Neural progenitor cell (in vitro differentiated cells): ENCODE measurements at regions not wholly inside any gene's neighbourhood (a gene's known extent, or its start where the extent isn't known, plus 50 kb on each side); places are given as distances from the start of the nearest gene placed in this dataset.

Experiments used
- DNase-seq: peaks from one replicate; pipeline ENCODE4 v3.0.0-alpha.2; 2016; ENCODE audit warnings: low spot score
- H2AFZ ChIP-seq: fragments of 200-600 bp; sonication (generic); replicated peaks from 2 replicates; pipeline ENCODE4 v1.6.1; 2016; ENCODE audit warnings: antibody characterized with exemption
- H3F3A ChIP-seq: fragments of 200-600 bp; sonication (generic); 2 replicates; pipeline ENCODE4 v1.6.1; 2016; ENCODE audit warnings: antibody characterized with exemption, low read depth
- H3K27ac ChIP-seq: fragments of 200-600 bp; sonication (generic); 2 replicates; pipeline ENCODE4 v1.5.1; 2016; ENCODE audit warnings: mild to moderate bottlenecking
- H3K27me3 ChIP-seq: fragments of 200-600 bp; sonication (generic); 2 replicates; pipeline ENCODE4 v1.6.1; 2016; ENCODE audit warnings: mild to moderate bottlenecking, moderate library complexity
- H3K36me3 ChIP-seq: fragments of 200-600 bp; sonication (generic); 2 replicates; pipeline ENCODE4 v1.5.1; 2016
- H3K4me1 ChIP-seq: fragments of 200-600 bp; sonication (generic); 2 replicates; pipeline ENCODE4 v1.6.1; 2016; ENCODE audit warnings: mixed run types
- H3K4me2 ChIP-seq: fragments of 200-600 bp; sonication (generic); 2 replicates; pipeline ENCODE4 v1.6.1; 2016
- H3K4me3 ChIP-seq: fragments of 200-600 bp; sonication (generic); 2 replicates; pipeline ENCODE4 v1.5.1; 2016
- H3K79me2 ChIP-seq: fragments of 200-600 bp; sonication (generic); 2 replicates; pipeline ENCODE4 v1.6.1; 2016; ENCODE audit warnings: low read depth
- H3K9ac ChIP-seq: fragments of 200-600 bp; sonication (generic); 2 replicates; pipeline ENCODE4 v1.6.1; 2016
- H3K9me3 ChIP-seq: fragments of 200-600 bp; sonication (generic); 2 replicates; pipeline ENCODE4 v1.5.1; 2016; ENCODE audit warnings: low read depth
- H4K20me1 ChIP-seq: fragments of 200-600 bp; sonication (generic); 2 replicates; pipeline ENCODE4 v1.6.1; 2016; ENCODE audit warnings: low read depth
- H3K27ac Mint-ChIP-seq: 3 replicates; pipeline ENCODE4 v1.8.0; 2021; ENCODE audit warnings: mixed read lengths
- H3K27me3 Mint-ChIP-seq: 2 replicates; pipeline ENCODE4 v1.8.0; 2022; ENCODE audit warnings: low read depth, mild to moderate bottlenecking, inconsistent platforms, moderate library complexity, mixed read lengths; ENCODE audit not compliant: insufficient read depth
- H3K36me3 Mint-ChIP-seq: 3 replicates; pipeline ENCODE4 v1.8.0; 2021; ENCODE audit warnings: mixed read lengths
- H3K4me1 Mint-ChIP-seq: 3 replicates; pipeline ENCODE4 v1.8.0; 2021; ENCODE audit warnings: mixed read lengths
- H3K4me3 Mint-ChIP-seq: 3 replicates; pipeline ENCODE4 v1.8.0; 2021; ENCODE audit warnings: mild to moderate bottlenecking, moderate library complexity, mixed read lengths
- H3K9me3 Mint-ChIP-seq: 3 replicates; pipeline ENCODE4 v1.8.0; 2020; ENCODE audit warnings: mixed read lengths
- EZH2 ChIP-seq: fragments of 200-600 bp; sonication (generic); IDR thresholded peaks from 2 replicates; pipeline ENCODE4 v1.6.1; 2017; ENCODE audit warnings: antibody characterized with exemption, mild to moderate bottlenecking, moderate library complexity
- EZH2phosphoT487 ChIP-seq: fragments of 200-600 bp; sonication (generic); IDR thresholded peaks from 2 replicates; pipeline ENCODE4 v1.6.1; 2017; ENCODE audit warnings: antibody characterized with exemption
- TF ChIP-seq, protein P1 (sequence below): fragments of 200-600 bp; sonication (generic); IDR thresholded peaks from 2 replicates; pipeline ENCODE4 v1.5.1; 2017; ENCODE audit warnings: antibody characterized with exemption, mild to moderate bottlenecking

DNA sequence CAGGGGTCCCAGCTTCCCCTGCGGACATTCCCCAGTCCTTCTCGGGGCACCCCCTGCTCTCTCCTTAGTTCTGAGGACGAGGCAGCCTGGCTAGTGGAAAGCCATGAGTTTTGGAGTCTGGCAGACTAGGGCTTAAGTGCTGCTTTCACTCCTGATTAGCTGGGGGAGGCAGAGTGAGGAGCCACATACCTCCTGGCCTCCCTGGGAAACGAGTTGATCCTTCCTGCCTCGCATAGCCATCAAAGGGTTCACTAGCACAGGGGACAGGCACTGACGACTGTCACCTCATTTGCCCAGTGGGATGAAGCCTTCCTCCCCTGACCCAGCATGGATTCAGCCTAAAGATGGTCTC lies 402.5 kb downstream of the RPS24 start:
- no peak overlapping the region for H3K4me2 ChIP-seq
- Mint-ChIP-seq H3K4me3 (peak overlapping the region; percentile 44), H3K27me3 (peaks cover 2% of the 10 kb centered on the region), H3K9me3 (no peaks in the 10 kb centered on the region), H3K4me1 (peaks cover 68% of the 10 kb centered on the region), H3K27ac (peak overlapping the region; percentile 95), H3K36me3 (no peaks in the 10 kb centered on the region)
- TF ChIP-seq EZH2phosphoT487: no peak
- TF ChIP-seq, protein P1, sequence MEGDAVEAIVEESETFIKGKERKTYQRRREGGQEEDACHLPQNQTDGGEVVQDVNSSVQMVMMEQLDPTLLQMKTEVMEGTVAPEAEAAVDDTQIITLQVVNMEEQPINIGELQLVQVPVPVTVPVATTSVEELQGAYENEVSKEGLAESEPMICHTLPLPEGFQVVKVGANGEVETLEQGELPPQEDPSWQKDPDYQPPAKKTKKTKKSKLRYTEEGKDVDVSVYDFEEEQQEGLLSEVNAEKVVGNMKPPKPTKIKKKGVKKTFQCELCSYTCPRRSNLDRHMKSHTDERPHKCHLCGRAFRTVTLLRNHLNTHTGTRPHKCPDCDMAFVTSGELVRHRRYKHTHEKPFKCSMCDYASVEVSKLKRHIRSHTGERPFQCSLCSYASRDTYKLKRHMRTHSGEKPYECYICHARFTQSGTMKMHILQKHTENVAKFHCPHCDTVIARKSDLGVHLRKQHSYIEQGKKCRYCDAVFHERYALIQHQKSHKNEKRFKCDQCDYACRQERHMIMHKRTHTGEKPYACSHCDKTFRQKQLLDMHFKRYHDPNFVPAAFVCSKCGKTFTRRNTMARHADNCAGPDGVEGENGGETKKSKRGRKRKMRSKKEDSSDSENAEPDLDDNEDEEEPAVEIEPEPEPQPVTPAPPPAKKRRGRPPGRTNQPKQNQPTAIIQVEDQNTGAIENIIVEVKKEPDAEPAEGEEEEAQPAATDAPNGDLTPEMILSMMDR: no peak
- TF ChIP-seq EZH2: no peak
- no peaks in the 10 kb centered on the region for H3K36me3 ChIP-seq
- H4K20me1 ChIP-seq: no peaks in the 10 kb centered on the region
- no peak overlapping the region for H3K9ac ChIP-seq
- peak overlapping the region; percentile 44 for H2AFZ ChIP-seq
- no peak overlapping the region for H3K27ac ChIP-seq
- H3K4me3 ChIP-seq: no peak overlapping the region
- no peaks in the 10 kb centered on the region for H3K79me2 ChIP-seq
- peak; percentile 56 for DNase-seq
- no peaks in the 10 kb centered on the region for H3K27me3 ChIP-seq
- no peaks in the 10 kb centered on the region for H3K9me3 ChIP-seq
- peaks cover 41% of the 10 kb centered on the region for H3K4me1 ChIP-seq
- H3F3A ChIP-seq: peaks cover 10% of the 10 kb centered on the region

DNA sequence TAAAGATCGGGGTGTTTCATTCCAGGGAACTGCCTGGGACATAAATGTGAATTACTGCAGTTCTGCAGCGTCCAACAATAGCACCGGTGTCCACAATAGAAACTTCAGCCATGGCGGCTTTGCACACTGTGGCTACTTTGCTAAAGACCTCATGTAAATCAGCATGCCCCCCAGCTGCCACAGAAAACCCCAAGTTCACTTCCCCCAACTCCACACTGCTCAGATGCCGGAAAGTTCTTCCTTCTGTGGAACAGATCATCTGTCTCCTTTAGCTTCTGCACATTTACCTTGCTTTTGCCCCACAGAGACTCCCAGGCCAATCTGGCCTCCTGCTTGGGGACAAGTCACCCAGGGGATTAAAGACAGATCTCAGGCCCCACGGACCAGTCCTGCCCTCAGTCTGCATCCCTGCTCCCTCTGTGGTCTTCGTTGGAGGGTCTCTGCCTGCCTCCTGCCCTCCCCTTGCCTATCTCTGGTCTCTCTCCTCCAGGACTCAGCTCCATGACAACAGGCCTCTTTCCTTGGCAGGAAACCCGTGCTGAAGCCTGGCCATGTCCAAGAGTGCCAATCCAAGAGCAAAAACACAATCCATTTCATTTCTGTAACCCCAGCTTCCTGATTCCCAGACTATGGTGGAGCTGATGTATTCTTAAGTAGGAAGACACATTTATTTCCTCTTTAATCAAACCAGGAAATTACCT lies 403.2 kb downstream of the RPS24 start:
- H3K36me3 ChIP-seq: no peaks in the 10 kb centered on the region
- H3K27ac Mint-ChIP-seq: peak overlapping the region; percentile 95
- H3K27me3 Mint-ChIP-seq: peaks cover 2% of the 10 kb centered on the region

GRCh38 chr10:78437407-78437768 lies 403.7 kb downstream of the RPS24 start:
- no peak overlapping the region for H3K4me3 ChIP-seq
- H3K9ac ChIP-seq: no peak overlapping the region
- Mint-ChIP-seq H3K9me3 (no peaks in the 10 kb centered on the region), H3K4me1 (peaks cover 62% of the 10 kb centered on the region), H3K27ac (peak overlapping the region; percentile 95), H3K27me3 (peaks cover 2% of the 10 kb centered on the region), H3K4me3 (no peak overlapping the region), H3K36me3 (no peaks in the 10 kb centered on the region)
- no peak overlapping the region for H3K4me2 ChIP-seq
- no peaks in the 10 kb centered on the region for H3K27me3 ChIP-seq
- TF ChIP-seq, protein P1: no peak
- TF ChIP-seq EZH2 (no peak), EZH2phosphoT487 (no peak)
- H3F3A ChIP-seq: peaks cover 10% of the 10 kb centered on the region
- no peak for DNase-seq
- H3K27ac ChIP-seq: no peak overlapping the region
- no peaks in the 10 kb centered on the region for H4K20me1 ChIP-seq
- peaks cover 40% of the 10 kb centered on the region for H3K4me1 ChIP-seq
- no peak overlapping the region for H2AFZ ChIP-seq
- H3K9me3 ChIP-seq: no peaks in the 10 kb centered on the region
- H3K79me2 ChIP-seq: no peaks in the 10 kb centered on the region
- no peaks in the 10 kb centered on the region for H3K36me3 ChIP-seq

More for the DNA sequence above, 403.2 kb downstream of the RPS24 start:
- H3K4me2 ChIP-seq: no peak overlapping the region
- no peaks in the 10 kb centered on the region for H3K9me3 Mint-ChIP-seq
- no peak for DNase-seq
- TF ChIP-seq EZH2phosphoT487 (no peak), EZH2 (no peak)
- TF ChIP-seq, protein P1: no peak
- H3K4me1 ChIP-seq: peaks cover 41% of the 10 kb centered on the region
- H4K20me1 ChIP-seq: no peaks in the 10 kb centered on the region
- no peak overlapping the region for H3K9ac ChIP-seq
- H3K36me3 Mint-ChIP-seq: no peaks in the 10 kb centered on the region
- no peak overlapping the region for H3K27ac ChIP-seq
- H3K4me1 Mint-ChIP-seq: peaks cover 68% of the 10 kb centered on the region
- no peaks in the 10 kb centered on the region for H3K27me3 ChIP-seq
- no peak overlapping the region for H3K4me3 ChIP-seq
- no peaks in the 10 kb centered on the region for H3K9me3 ChIP-seq
- no peaks in the 10 kb centered on the region for H3K79me2 ChIP-seq
- peak overlapping the region; percentile 46 for H3K4me3 Mint-ChIP-seq
- peaks cover 10% of the 10 kb centered on the region for H3F3A ChIP-seq
- H2AFZ ChIP-seq: no peak overlapping the region
